Right lobe of liver (tissue), 6 donors: ENCODE measurements at regions not wholly inside any gene's neighbourhood (a gene's known extent, or its start where the extent isn't known, plus 50 kb on each side); places are given as distances from the start of the nearest gene placed in this dataset.

ENCODE experiments used
- ATAC-seq, 4 donors: fragments of 200-7000 bp; cut with Tn5 transposase; one replicate each; pipeline ENCODE4 v1.9.1; 2020; ENCODE audit warnings: mild to moderate bottlenecking in 4 of 4, moderate library complexity in 4 of 4
- DNase-seq, 3 donors: peaks; one replicate each; pipeline ENCODE4 v3.0.0-alpha.2; 2020
- H3K27ac ChIP-seq, 3 donors: fragments of 200-600 bp; one replicate each; pipeline ENCODE4 v1.8.0; 2022
- H3K27me3 ChIP-seq, 2 donors: fragments of 200-600 bp; one replicate each; pipeline ENCODE4 v1.8.0; 2022
- H3K36me3 ChIP-seq, 4 donors: fragments of 200-600 bp; sonication (generic) in 1 of 4; one replicate each; pipeline versions ENCODE4 v1.5.1 to v1.8.0; 2017 to 2022; ENCODE audit warnings: control low read depth in 1 of 4
- H3K4me1 ChIP-seq, 4 donors: fragments of 200-600 bp; sonication (generic) in 1 of 4; one replicate each; pipeline versions ENCODE4 v1.5.1 to v1.8.0; 2017 to 2022; ENCODE audit warnings: control low read depth in 1 of 4
- H3K4me3 ChIP-seq, 3 donors: fragments of 200-600 bp; one replicate each; pipeline ENCODE4 v1.8.0; 2022
- H3K9me3 ChIP-seq, 4 donors: fragments of 200-600 bp; sonication (generic) in 1 of 4; one replicate each; pipeline versions ENCODE4 v1.5.1 to v1.8.0; 2017 to 2022; ENCODE audit warnings: control low read depth in 1 of 4
- POLR2A ChIP-seq: fragments of 450-650 bp; IDR thresholded peaks from one replicate; pipeline ENCODE4 v1.6.1; 2017; ENCODE audit warnings: antibody characterized with exemption, mild to moderate bottlenecking
- WGBS: methylation state at CpG from one replicate; pipeline ENCODE4 v1.1.6; 2018; ENCODE audit warnings: low coverage, low lambda C conversion rate; ENCODE audit not compliant: insufficient coverage; ENCODE audit errors: missing lambda C conversion rate; 5-methylcytosine and 5-hydroxymethylcytosine counted together
- intact Hi-C, 2 donors: fragments of 100-400 bp; cut with DNase I; formaldehyde crosslinking; loops; one replicate each; pipeline versions ENCODE4 v1.11.2 to v1.14.1; 2022
- TF ChIP-seq, protein P1 (sequence below), 4 donors: fragments of 200-600 bp in 3 of 4; fragments of 450-650 bp in 1 of 4; IDR thresholded peaks; one replicate each; pipeline versions ENCODE4 v1.5.1 to v1.8.0; 2016 to 2022; ENCODE audit warnings: antibody characterized with exemption in 4 of 4, mild to moderate bottlenecking in 2 of 4
- donor health status: DM: no; HTN: yes; CAD: no.
- donor health status: DM: no; HTN: no; CAD: no.
- donor health status: DM: no; HTN: no; CAD: no.
- donor health status: DM: no; HTN: yes; CAD: no.
- donor health status: DM: no; HTN: yes; CAD: no.

DNA sequence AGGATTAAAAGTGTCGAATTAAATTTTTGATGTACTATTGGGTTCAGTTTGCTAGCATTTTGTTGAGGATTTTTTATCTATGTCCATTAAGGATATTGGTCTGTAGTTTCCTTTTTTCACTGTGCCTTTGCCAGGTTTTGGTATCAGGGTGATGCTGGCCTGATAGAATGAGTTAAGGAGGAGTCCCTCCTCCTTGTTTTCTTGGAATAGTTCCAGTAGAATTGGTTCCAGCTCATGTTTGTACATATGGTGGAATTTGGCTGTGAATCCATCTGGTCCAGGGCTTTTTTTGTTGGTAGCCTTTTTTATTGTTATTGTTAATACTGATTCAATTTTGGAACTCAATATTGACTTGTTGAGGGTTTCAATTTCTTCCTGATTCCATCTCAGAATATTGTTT lies 141.8 kb downstream of the SIM1 start:
- Histone ChIP-seq H3K36me3 (no peaks in the 10 kb centered on the region), H3K27me3 (no peaks in the 10 kb centered on the region), H3K4me1 (no peaks in the 10 kb centered on the region), H3K4me3 (no peak overlapping the region), H3K9me3 (no peaks in the 10 kb centered on the region), H3K27ac (no peak overlapping the region)
- intact Hi-C loops = no loop called here
- ATAC-seq (no peak), DNase-seq (no peak)
- WGBS = 31% methylated on average over 1 of the region's 1 CpG
- TF ChIP-seq POLR2A = no peak
- TF ChIP-seq, protein P1, sequence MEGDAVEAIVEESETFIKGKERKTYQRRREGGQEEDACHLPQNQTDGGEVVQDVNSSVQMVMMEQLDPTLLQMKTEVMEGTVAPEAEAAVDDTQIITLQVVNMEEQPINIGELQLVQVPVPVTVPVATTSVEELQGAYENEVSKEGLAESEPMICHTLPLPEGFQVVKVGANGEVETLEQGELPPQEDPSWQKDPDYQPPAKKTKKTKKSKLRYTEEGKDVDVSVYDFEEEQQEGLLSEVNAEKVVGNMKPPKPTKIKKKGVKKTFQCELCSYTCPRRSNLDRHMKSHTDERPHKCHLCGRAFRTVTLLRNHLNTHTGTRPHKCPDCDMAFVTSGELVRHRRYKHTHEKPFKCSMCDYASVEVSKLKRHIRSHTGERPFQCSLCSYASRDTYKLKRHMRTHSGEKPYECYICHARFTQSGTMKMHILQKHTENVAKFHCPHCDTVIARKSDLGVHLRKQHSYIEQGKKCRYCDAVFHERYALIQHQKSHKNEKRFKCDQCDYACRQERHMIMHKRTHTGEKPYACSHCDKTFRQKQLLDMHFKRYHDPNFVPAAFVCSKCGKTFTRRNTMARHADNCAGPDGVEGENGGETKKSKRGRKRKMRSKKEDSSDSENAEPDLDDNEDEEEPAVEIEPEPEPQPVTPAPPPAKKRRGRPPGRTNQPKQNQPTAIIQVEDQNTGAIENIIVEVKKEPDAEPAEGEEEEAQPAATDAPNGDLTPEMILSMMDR (IDR thresholded peaks at IDR 0.05) = no peak

DNA sequence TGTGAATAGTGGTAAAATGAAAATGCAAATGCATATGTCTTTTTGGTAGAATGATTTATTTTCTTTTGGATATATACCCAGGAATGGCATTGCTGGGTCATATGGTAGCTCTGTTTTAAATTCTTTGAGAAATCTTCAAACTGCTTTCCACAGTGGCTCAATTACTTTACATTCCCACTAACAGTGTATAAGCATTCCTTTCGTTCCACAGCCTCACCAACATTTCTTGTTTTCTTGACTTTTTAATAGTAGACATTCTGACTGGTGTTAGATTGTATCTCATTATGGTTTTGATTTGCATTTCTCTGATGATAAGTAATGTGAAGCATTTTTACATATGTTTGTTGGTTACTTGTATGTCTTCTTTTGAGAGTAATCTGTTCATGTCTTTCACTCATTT lies 144.0 kb downstream of the SIM1 start:
- intact Hi-C loops = no loop called here
- no peaks in the 10 kb centered on the region for H3K9me3 ChIP-seq
- H3K4me3 ChIP-seq = no peak overlapping the region
- H3K27ac ChIP-seq = no peak overlapping the region
- TF ChIP-seq, protein P1 (IDR thresholded peaks at IDR 0.05) = no peak
- TF ChIP-seq POLR2A = no peak
- H3K4me1 ChIP-seq = no peaks in the 10 kb centered on the region
- no peak for DNase-seq
- ATAC-seq = no peak
- H3K27me3 ChIP-seq = no peaks in the 10 kb centered on the region
- no peaks in the 10 kb centered on the region for H3K36me3 ChIP-seq
- WGBS = 50% methylated on average over 1 of the region's 1 CpG

DNA sequence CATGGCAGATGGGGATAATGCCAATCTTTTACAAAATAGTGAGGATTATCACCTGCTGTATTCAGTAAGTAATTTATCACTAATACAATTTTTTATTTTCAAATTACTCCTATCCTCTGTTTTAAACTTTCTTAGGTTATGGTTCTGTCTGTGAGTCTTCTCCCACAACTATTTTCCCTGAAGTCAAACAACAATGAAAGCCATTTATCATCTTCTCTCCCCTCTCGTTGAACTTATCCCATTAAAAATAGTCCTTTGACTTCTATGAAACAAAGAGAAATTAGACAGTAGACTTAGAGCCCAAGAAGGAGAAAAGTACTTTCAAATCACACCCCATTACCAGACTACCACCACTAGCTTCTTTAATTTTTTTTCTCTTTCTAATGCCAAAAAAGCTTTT lies 147.7 kb downstream of the SIM1 start:
- no peaks in the 10 kb centered on the region for H3K9me3 ChIP-seq
- DNase-seq (no peak), ATAC-seq (no peak)
- no peaks in the 10 kb centered on the region for H3K4me1 ChIP-seq
- no peak overlapping the region for H3K4me3 ChIP-seq
- H3K27ac ChIP-seq = no peak overlapping the region
- no peaks in the 10 kb centered on the region for H3K27me3 ChIP-seq
- H3K36me3 ChIP-seq = no peaks in the 10 kb centered on the region
- 17% methylated on average over 1 of the region's 1 CpG for WGBS
- TF ChIP-seq POLR2A = no peak
- TF ChIP-seq, protein P1 (IDR thresholded peaks at IDR 0.05) = no peak
- intact Hi-C loops = no loop called here

DNA sequence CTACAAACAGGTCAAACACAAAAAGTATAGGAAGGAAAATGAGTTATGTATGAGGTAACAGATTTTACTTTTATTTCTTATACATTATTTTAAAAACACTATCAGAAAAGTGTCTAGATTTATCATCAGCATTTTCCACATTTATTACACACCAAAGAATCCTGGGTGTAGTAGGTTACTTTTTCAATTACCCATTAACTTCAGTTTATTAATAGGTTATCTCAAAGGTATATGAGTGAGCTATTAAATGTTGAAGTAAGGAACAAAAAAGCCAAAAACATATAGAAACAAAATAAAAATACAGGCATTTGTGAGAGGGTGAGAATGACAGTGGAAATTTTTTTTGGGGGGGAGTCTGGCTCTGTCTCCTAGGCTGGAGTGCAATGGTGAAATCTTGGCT lies 150.5 kb downstream of the SIM1 start:
- Histone ChIP-seq H3K4me3 (no peak overlapping the region), H3K9me3 (no peaks in the 10 kb centered on the region), H3K36me3 (no peaks in the 10 kb centered on the region), H3K4me1 (no peaks in the 10 kb centered on the region), H3K27ac (no peak overlapping the region), H3K27me3 (no peaks in the 10 kb centered on the region)
- no peak for ATAC-seq
- intact Hi-C loops = no loop called here
- DNase-seq = no peak
- TF ChIP-seq POLR2A = no peak
- TF ChIP-seq, protein P1 (IDR thresholded peaks at IDR 0.05) = no peak

DNA sequence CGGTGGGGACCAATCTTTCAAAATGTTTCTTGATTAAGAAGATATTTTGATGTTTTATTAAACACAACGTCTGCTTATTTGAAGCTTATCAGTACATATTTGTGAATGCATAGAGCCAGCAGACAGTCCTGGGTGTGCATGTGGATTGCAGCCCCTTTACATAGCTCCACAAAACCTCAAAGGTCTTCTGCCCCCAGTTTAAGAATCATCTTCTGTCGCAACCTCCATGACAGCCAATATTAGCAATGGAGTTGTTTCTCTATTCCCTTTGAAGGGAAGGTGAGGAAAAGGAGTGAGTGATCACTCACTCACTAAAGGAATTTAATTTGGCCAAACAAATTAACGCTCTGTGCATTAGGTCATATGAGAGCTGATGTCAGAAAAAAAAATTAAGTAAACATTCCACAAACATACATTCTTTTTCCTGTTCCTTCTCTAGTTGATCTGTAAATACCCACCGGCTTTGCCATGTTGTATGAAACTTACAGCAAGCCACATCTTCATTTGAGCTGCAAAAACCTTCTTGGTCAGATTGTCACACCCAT lies 152.9 kb downstream of the SIM1 start:
- TF ChIP-seq, protein P1 (IDR thresholded peaks at IDR 0.05) = no peak
- TF ChIP-seq POLR2A = no peak
- no peak overlapping the region for H3K27ac ChIP-seq
- DNase-seq = no peak
- no peaks in the 10 kb centered on the region for H3K9me3 ChIP-seq
- H3K36me3 ChIP-seq = no peaks in the 10 kb centered on the region
- no peaks in the 10 kb centered on the region for H3K4me1 ChIP-seq
- ATAC-seq = no peak
- no peak overlapping the region for H3K4me3 ChIP-seq
- intact Hi-C loops = no loop called here
- WGBS = 50% methylated on average over 5 of the region's 5 CpGs
- H3K27me3 ChIP-seq = no peaks in the 10 kb centered on the region
